PFSK-1 (cell line): ENCODE measurements at regions not wholly inside any gene's neighbourhood (a gene's known extent, or its start where the extent isn't known, plus 50 kb on each side); places are given as distances from the start of the nearest gene placed in this dataset.

Source experiments
- SIN3A ChIP-seq: IDR thresholded peaks from 2 replicates; pipeline ENCODE4 v1.6.1; 2012; ENCODE audit warnings: mild to moderate bottlenecking, low read length, moderate library complexity, borderline replicate concordance; ENCODE audit not compliant: insufficient read depth
- TAF1 ChIP-seq: IDR thresholded peaks from 2 replicates; pipeline ENCODE4 v1.6.1; 2012; ENCODE audit warnings: low read length, control low read depth, borderline replicate concordance; ENCODE audit not compliant: insufficient read depth
- TF ChIP-seq, protein P1 (sequence below), 2 experiments: IDR thresholded peaks; 2 replicates each; pipeline versions ENCODE4 v1.6.1 to v1.8.0; 2011 to 2012; ENCODE audit warnings: low read depth in 2 of 2, low read length in 2 of 2, control low read depth in 1 of 2, inconsistent platforms in 1 of 2, mild to moderate bottlenecking in 1 of 2, moderate library complexity in 1 of 2; ENCODE audit not compliant: insufficient read depth in 1 of 2

DNA sequence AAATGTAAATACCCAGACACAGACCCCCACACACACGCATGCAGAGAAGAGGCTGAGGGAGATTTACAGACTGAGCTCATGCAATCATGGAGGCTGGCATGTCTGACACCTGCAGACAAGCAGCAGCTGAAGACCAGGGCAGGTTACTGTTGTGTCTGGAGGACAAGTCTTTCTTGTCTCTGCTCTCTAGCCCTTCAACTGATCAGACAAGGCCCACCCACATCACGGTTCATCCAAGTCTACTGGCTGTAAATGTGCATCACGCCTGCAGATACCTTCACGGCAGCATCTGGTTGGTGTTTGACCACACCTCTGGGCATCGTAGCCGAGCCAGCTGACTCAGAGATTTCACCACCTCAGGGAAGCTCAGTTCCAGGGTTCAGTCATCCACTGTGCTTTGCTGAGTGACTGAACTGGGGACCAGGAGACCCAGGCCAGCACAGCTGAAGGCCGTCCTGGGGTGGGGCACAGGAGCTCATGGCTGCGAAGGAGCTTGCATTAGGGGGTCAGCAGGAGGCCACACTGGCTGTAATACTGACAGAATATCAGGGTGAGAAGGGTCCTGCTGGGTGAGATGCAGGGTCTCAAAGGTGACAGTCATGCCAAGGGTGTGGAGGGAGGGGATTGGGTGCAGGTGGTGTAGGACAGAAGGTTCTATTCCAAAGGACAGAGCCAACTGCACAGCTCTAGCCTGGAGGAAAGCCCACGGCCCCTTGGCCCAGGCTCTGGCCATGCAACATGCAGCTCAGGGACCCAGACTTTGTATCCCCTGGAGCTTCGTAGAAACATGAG, 304.9 kb downstream of the BRD1 start:
- TF ChIP-seq, protein P1, sequence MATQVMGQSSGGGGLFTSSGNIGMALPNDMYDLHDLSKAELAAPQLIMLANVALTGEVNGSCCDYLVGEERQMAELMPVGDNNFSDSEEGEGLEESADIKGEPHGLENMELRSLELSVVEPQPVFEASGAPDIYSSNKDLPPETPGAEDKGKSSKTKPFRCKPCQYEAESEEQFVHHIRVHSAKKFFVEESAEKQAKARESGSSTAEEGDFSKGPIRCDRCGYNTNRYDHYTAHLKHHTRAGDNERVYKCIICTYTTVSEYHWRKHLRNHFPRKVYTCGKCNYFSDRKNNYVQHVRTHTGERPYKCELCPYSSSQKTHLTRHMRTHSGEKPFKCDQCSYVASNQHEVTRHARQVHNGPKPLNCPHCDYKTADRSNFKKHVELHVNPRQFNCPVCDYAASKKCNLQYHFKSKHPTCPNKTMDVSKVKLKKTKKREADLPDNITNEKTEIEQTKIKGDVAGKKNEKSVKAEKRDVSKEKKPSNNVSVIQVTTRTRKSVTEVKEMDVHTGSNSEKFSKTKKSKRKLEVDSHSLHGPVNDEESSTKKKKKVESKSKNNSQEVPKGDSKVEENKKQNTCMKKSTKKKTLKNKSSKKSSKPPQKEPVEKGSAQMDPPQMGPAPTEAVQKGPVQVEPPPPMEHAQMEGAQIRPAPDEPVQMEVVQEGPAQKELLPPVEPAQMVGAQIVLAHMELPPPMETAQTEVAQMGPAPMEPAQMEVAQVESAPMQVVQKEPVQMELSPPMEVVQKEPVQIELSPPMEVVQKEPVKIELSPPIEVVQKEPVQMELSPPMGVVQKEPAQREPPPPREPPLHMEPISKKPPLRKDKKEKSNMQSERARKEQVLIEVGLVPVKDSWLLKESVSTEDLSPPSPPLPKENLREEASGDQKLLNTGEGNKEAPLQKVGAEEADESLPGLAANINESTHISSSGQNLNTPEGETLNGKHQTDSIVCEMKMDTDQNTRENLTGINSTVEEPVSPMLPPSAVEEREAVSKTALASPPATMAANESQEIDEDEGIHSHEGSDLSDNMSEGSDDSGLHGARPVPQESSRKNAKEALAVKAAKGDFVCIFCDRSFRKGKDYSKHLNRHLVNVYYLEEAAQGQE (IDR thresholded peaks at IDR 0.05; ENCODE audit: insufficient read depth in 1 of 2, low read depth in 2 of 2, low read length in 2 of 2): no peak
- TF ChIP-seq SIN3A (no peak), TAF1 (no peak)
